GM18519 (cell line): ENCODE measurements at regions not wholly inside any gene's neighbourhood (a gene's known extent, or its start where the extent isn't known, plus 50 kb on each side); places are given as distances from the start of the nearest gene placed in this dataset.
A peak's percentile ranks its signal among the peaks of the same experiment; 100 is the strongest.

Experiments
- ATAC-seq: cut with Tn5 transposase; IDR thresholded peaks from one replicate; pipeline ENCODE4 v1.9.1; 2021; ENCODE audit warnings: mild to moderate bottlenecking, moderate library complexity; ENCODE audit not compliant: unreplicated experiment, low FRiP score

- no peak for ATAC-seq
Measured at GRCh38 chr4:189396435-189396834, 544.2 kb upstream of the FRG1 start.

GRCh38 chr4:189404271-189404670 is 536.4 kb upstream of the FRG1 start:
- ATAC-seq: no peak

- ATAC-seq: no peak
Measured at GRCh38 chr4:189409158-189409557, 531.5 kb upstream of the FRG1 start.

GRCh38 chr4:189414021-189414420 is 526.7 kb upstream of the FRG1 start:
- ATAC-seq: no peak

- no peak for ATAC-seq
Measured at GRCh38 chr4:189420572-189420971, 520.1 kb upstream of the FRG1 start.

GRCh38 chr4:189436207-189436606 is 504.5 kb upstream of the FRG1 start:
- no peak for ATAC-seq

GRCh38 chr4:189440716-189441115 is 500.0 kb upstream of the FRG1 start:
- ATAC-seq: no peak

- ATAC-seq: no peak
Measured at GRCh38 chr4:189443341-189443740, 497.3 kb upstream of the FRG1 start.

GRCh38 chr4:189445613-189446012 is 495.1 kb upstream of the FRG1 start:
- ATAC-seq: no peak

- no peak for ATAC-seq
Measured at GRCh38 chr4:189463734-189464133, 476.9 kb upstream of the FRG1 start.

GRCh38 chr4:189494407-189494806 is 446.3 kb upstream of the FRG1 start:
- ATAC-seq: no peak

GRCh38 chr4:189497516-189497915 is 443.2 kb upstream of the FRG1 start:
- ATAC-seq: no peak

- ATAC-seq: no peak
Measured at GRCh38 chr4:189497996-189498395, 442.7 kb upstream of the FRG1 start.

- ATAC-seq: no peak
Measured at GRCh38 chr4:189498457-189498856, 442.2 kb upstream of the FRG1 start.

GRCh38 chr4:189499696-189500095 is 441.0 kb upstream of the FRG1 start:
- ATAC-seq: no peak

- ATAC-seq: no peak
Measured at GRCh38 chr4:189500970-189501369, 439.7 kb upstream of the FRG1 start.

GRCh38 chr4:189502841-189503435 is 437.7 kb upstream of the FRG1 start:
- peak; percentile 37 for ATAC-seq

- ATAC-seq: no peak
Measured at GRCh38 chr4:189504220-189504619, 436.5 kb upstream of the FRG1 start.

- no peak for ATAC-seq
Measured at GRCh38 chr4:189505380-189505779, 435.3 kb upstream of the FRG1 start.

GRCh38 chr4:189506080-189506479 is 434.6 kb upstream of the FRG1 start:
- no peak for ATAC-seq

GRCh38 chr4:189507060-189507459 is 433.6 kb upstream of the FRG1 start:
- ATAC-seq: no peak

GRCh38 chr4:189510601-189511000 is 430.1 kb upstream of the FRG1 start:
- ATAC-seq: no peak

- no peak for ATAC-seq
Measured at GRCh38 chr4:189511581-189511980, 429.1 kb upstream of the FRG1 start.
